Neural progenitor cell (in vitro differentiated cells): ENCODE measurements at regions not wholly inside any gene's neighbourhood (a gene's known extent, or its start where the extent isn't known, plus 50 kb on each side); places are given as distances from the start of the nearest gene placed in this dataset.

Experiments
- DNase-seq: peaks from one replicate; pipeline ENCODE4 v3.0.0-alpha.2; 2016; ENCODE audit warnings: low spot score
- H2AFZ ChIP-seq: fragments of 200-600 bp; sonication (generic); replicated peaks from 2 replicates; pipeline ENCODE4 v1.6.1; 2016; ENCODE audit warnings: antibody characterized with exemption
- H3F3A ChIP-seq: fragments of 200-600 bp; sonication (generic); 2 replicates; pipeline ENCODE4 v1.6.1; 2016; ENCODE audit warnings: antibody characterized with exemption, low read depth
- H3K27ac ChIP-seq: fragments of 200-600 bp; sonication (generic); 2 replicates; pipeline ENCODE4 v1.5.1; 2016; ENCODE audit warnings: mild to moderate bottlenecking
- H3K27me3 ChIP-seq: fragments of 200-600 bp; sonication (generic); 2 replicates; pipeline ENCODE4 v1.6.1; 2016; ENCODE audit warnings: mild to moderate bottlenecking, moderate library complexity
- H3K36me3 ChIP-seq: fragments of 200-600 bp; sonication (generic); 2 replicates; pipeline ENCODE4 v1.5.1; 2016
- H3K4me1 ChIP-seq: fragments of 200-600 bp; sonication (generic); 2 replicates; pipeline ENCODE4 v1.6.1; 2016; ENCODE audit warnings: mixed run types
- H3K4me2 ChIP-seq: fragments of 200-600 bp; sonication (generic); 2 replicates; pipeline ENCODE4 v1.6.1; 2016
- H3K4me3 ChIP-seq: fragments of 200-600 bp; sonication (generic); 2 replicates; pipeline ENCODE4 v1.5.1; 2016
- H3K79me2 ChIP-seq: fragments of 200-600 bp; sonication (generic); 2 replicates; pipeline ENCODE4 v1.6.1; 2016; ENCODE audit warnings: low read depth
- H3K9ac ChIP-seq: fragments of 200-600 bp; sonication (generic); 2 replicates; pipeline ENCODE4 v1.6.1; 2016
- H3K9me3 ChIP-seq: fragments of 200-600 bp; sonication (generic); 2 replicates; pipeline ENCODE4 v1.5.1; 2016; ENCODE audit warnings: low read depth
- H4K20me1 ChIP-seq: fragments of 200-600 bp; sonication (generic); 2 replicates; pipeline ENCODE4 v1.6.1; 2016; ENCODE audit warnings: low read depth
- H3K27ac Mint-ChIP-seq: 3 replicates; pipeline ENCODE4 v1.8.0; 2021; ENCODE audit warnings: mixed read lengths
- H3K27me3 Mint-ChIP-seq: 2 replicates; pipeline ENCODE4 v1.8.0; 2022; ENCODE audit warnings: low read depth, mild to moderate bottlenecking, inconsistent platforms, moderate library complexity, mixed read lengths; ENCODE audit not compliant: insufficient read depth
- H3K36me3 Mint-ChIP-seq: 3 replicates; pipeline ENCODE4 v1.8.0; 2021; ENCODE audit warnings: mixed read lengths
- H3K4me1 Mint-ChIP-seq: 3 replicates; pipeline ENCODE4 v1.8.0; 2021; ENCODE audit warnings: mixed read lengths
- H3K4me3 Mint-ChIP-seq: 3 replicates; pipeline ENCODE4 v1.8.0; 2021; ENCODE audit warnings: mild to moderate bottlenecking, moderate library complexity, mixed read lengths
- H3K9me3 Mint-ChIP-seq: 3 replicates; pipeline ENCODE4 v1.8.0; 2020; ENCODE audit warnings: mixed read lengths
- EZH2 ChIP-seq: fragments of 200-600 bp; sonication (generic); IDR thresholded peaks from 2 replicates; pipeline ENCODE4 v1.6.1; 2017; ENCODE audit warnings: antibody characterized with exemption, mild to moderate bottlenecking, moderate library complexity
- EZH2phosphoT487 ChIP-seq: fragments of 200-600 bp; sonication (generic); IDR thresholded peaks from 2 replicates; pipeline ENCODE4 v1.6.1; 2017; ENCODE audit warnings: antibody characterized with exemption
- TF ChIP-seq, protein P1 (sequence below): fragments of 200-600 bp; sonication (generic); IDR thresholded peaks from 2 replicates; pipeline ENCODE4 v1.5.1; 2017; ENCODE audit warnings: antibody characterized with exemption, mild to moderate bottlenecking

DNA sequence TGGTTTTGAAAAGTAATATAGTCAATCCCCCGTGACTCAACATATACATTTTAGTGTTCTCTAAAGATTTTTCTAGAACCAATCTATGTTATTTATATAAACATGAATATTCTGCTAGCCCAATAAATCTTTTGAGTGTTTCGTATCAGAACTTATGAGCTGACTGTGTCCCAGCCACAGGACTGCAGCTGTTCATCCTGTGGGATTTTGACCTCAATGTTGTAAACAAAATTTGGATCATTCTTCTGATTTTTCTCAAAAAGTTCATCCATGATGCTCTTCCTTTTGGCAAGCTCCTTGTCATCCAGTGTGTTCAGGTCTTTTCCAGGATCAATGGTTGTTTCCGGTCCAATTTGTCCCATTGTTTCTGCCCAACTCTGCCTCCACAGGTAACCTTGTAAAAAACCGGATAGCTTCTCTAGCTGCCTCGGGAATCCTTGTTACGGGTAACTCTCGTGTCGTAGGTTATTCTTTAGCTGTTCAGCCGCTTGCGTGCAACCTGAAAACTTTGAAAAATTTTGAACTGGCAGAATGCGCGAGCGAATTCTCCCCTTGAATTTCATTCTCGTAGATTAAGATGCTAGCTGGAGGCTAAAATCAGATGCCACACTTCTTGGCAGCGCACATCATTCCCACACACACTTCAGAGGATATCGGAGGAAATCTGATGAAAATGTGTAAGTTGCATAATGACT is 195.2 kb downstream of the SH3BP4 start:
- TF ChIP-seq, protein P1, sequence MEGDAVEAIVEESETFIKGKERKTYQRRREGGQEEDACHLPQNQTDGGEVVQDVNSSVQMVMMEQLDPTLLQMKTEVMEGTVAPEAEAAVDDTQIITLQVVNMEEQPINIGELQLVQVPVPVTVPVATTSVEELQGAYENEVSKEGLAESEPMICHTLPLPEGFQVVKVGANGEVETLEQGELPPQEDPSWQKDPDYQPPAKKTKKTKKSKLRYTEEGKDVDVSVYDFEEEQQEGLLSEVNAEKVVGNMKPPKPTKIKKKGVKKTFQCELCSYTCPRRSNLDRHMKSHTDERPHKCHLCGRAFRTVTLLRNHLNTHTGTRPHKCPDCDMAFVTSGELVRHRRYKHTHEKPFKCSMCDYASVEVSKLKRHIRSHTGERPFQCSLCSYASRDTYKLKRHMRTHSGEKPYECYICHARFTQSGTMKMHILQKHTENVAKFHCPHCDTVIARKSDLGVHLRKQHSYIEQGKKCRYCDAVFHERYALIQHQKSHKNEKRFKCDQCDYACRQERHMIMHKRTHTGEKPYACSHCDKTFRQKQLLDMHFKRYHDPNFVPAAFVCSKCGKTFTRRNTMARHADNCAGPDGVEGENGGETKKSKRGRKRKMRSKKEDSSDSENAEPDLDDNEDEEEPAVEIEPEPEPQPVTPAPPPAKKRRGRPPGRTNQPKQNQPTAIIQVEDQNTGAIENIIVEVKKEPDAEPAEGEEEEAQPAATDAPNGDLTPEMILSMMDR = no peak
- no peak for TF ChIP-seq EZH2
- no peak for TF ChIP-seq EZH2phosphoT487
- no peaks in the 10 kb centered on the region for H3K9me3 ChIP-seq
- H3K4me3 ChIP-seq = no peak overlapping the region
- H4K20me1 ChIP-seq = no peaks in the 10 kb centered on the region
- H2AFZ ChIP-seq = no peak overlapping the region
- no peak overlapping the region for H3K4me2 ChIP-seq
- Mint-ChIP-seq H3K36me3 (no peaks in the 10 kb centered on the region), H3K27me3 (peaks cover 3% of the 10 kb centered on the region), H3K4me1 (peaks cover 5% of the 10 kb centered on the region), H3K4me3 (no peak overlapping the region), H3K27ac (no peak overlapping the region), H3K9me3 (no peaks in the 10 kb centered on the region)
- peaks cover 6% of the 10 kb centered on the region for H3K4me1 ChIP-seq
- no peaks in the 10 kb centered on the region for H3K27me3 ChIP-seq
- H3K36me3 ChIP-seq = no peaks in the 10 kb centered on the region
- H3F3A ChIP-seq = no peaks in the 10 kb centered on the region
- H3K9ac ChIP-seq = no peak overlapping the region
- no peaks in the 10 kb centered on the region for H3K79me2 ChIP-seq
- no peak for DNase-seq
- H3K27ac ChIP-seq = no peak overlapping the region

DNA sequence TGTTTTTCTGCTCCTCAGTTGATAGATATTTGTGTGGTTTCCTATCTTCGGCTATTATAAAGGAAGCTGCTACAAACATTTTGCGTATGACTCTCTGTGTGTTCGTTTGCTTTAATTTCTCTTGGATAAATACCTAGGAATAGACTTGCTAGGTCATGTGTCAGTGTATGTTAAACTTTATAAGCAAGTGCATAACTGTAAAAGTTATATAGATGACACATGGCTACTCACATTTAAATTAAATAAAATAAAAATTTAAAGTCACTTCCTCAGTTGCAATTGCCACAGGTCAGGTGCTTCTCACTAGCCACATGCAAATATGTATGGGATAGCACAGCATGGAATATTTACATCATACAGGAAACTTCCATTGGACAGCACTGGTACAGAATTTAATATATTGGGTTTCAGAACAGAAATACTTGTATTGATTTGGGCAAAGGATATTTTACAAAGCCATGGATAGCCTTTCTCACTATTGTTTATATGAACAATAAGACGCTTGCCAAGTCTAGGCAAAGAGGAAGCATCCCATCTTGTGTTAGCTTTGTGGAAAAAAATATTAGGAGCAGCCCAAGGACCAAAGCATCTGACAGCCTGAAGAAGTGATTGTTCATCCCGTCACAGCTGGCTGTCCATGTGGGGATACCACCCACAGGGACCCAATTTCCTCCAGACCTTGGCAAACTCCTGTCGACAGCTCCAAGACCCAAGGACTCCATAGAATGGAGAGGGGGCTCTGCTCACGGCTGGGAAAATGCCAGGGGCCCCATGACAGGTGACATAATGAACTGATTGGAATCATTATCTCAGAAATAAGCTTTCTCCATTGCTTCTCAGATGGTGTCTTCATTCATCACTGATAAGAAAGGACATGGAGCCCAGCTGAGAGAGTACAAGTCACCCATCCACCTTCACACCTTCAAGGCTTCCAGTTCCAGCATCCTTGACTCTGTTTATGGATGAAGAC is 196.7 kb downstream of the SH3BP4 start:
- Mint-ChIP-seq H3K27ac (no peak overlapping the region), H3K36me3 (no peaks in the 10 kb centered on the region), H3K4me1 (peaks cover 5% of the 10 kb centered on the region), H3K4me3 (no peak overlapping the region), H3K27me3 (peaks cover 8% of the 10 kb centered on the region), H3K9me3 (no peaks in the 10 kb centered on the region)
- TF ChIP-seq EZH2phosphoT487 (no peak), EZH2 (no peak)
- TF ChIP-seq, protein P1 = no peak
- no peak overlapping the region for H3K27ac ChIP-seq
- H3K4me2 ChIP-seq = no peak overlapping the region
- H4K20me1 ChIP-seq = no peaks in the 10 kb centered on the region
- H3F3A ChIP-seq = no peaks in the 10 kb centered on the region
- H3K4me3 ChIP-seq = no peak overlapping the region
- no peaks in the 10 kb centered on the region for H3K27me3 ChIP-seq
- H3K9me3 ChIP-seq = no peaks in the 10 kb centered on the region
- H2AFZ ChIP-seq = no peak overlapping the region
- DNase-seq = no peak
- no peaks in the 10 kb centered on the region for H3K79me2 ChIP-seq
- H3K9ac ChIP-seq = no peak overlapping the region
- H3K4me1 ChIP-seq = peaks cover 6% of the 10 kb centered on the region
- H3K36me3 ChIP-seq = no peaks in the 10 kb centered on the region

DNA sequence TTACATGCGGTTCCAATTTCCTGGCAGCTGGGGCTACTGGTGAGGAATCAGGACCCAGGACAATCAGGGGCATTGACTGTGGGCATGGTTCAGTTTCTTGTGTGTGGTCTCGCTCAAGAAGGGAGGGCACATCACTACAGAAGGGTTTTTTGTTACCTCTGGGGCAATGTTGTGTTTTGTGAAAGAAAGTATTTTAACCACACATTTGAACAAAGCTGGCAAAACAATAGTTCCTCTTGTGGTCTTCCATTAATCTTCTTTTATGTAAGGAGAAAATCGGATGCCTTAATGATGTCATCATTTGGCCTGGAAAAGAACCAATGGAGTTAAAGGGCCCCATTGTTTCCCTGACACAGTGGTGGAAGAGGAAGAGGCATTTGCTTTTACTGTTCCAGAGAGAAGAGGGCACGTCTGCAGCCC is 197.4 kb downstream of the SH3BP4 start:
- Histone ChIP-seq H2AFZ (no peak overlapping the region), H4K20me1 (no peaks in the 10 kb centered on the region), H3K27ac (no peak overlapping the region), H3K4me1 (peaks cover 6% of the 10 kb centered on the region), H3K9me3 (no peaks in the 10 kb centered on the region), H3K4me2 (no peak overlapping the region), H3K9ac (no peak overlapping the region), H3K79me2 (no peaks in the 10 kb centered on the region), H3K27me3 (no peaks in the 10 kb centered on the region), H3F3A (no peaks in the 10 kb centered on the region), H3K4me3 (no peak overlapping the region), H3K36me3 (no peaks in the 10 kb centered on the region)
- no peak overlapping the region for H3K27ac Mint-ChIP-seq
- H3K4me3 Mint-ChIP-seq = no peak overlapping the region
- H3K27me3 Mint-ChIP-seq = peaks cover 10% of the 10 kb centered on the region
- no peak for DNase-seq
- TF ChIP-seq EZH2 = no peak
- no peak for TF ChIP-seq EZH2phosphoT487
- TF ChIP-seq, protein P1 = no peak
- H3K4me1 Mint-ChIP-seq = peaks cover 2% of the 10 kb centered on the region
- no peaks in the 10 kb centered on the region for H3K36me3 Mint-ChIP-seq
- H3K9me3 Mint-ChIP-seq = no peaks in the 10 kb centered on the region
